ENCODE measurements at regions not wholly inside any gene's neighbourhood (a gene's known extent, or its start where the extent isn't known, plus 50 kb on each side); places are given as distances from the start of the nearest gene placed in this dataset.

- Histone ChIP-seq H3K27me3 (ENCODE audit: control insufficient read depth in 1 of 2, insufficient read depth in 2 of 2, low read length in 2 of 2) (no peaks in the 10 kb centered on the region), H3K9ac (ENCODE audit: low read length in 2 of 2) (no peak overlapping the region), H3K4me3 (ENCODE audit: low read length in 2 of 2) (no peak overlapping the region), H3K36me3 (ENCODE audit: control insufficient read depth in 2 of 2, insufficient read depth in 2 of 2, low read length in 2 of 2) (no peaks in the 10 kb centered on the region), H3K4me1 (ENCODE audit: control insufficient read depth, insufficient read depth, low read length) (no peaks in the 10 kb centered on the region), H3K27ac (ENCODE audit: low read length) (no peak overlapping the region), H3K9me3 (ENCODE audit: control insufficient read depth in 2 of 2, low read length in 2 of 2) (no peaks in the 10 kb centered on the region)
Measured at GRCh38 chr6:113172531-113172966, 684.6 kb upstream of the MARCKS start.

DNA sequence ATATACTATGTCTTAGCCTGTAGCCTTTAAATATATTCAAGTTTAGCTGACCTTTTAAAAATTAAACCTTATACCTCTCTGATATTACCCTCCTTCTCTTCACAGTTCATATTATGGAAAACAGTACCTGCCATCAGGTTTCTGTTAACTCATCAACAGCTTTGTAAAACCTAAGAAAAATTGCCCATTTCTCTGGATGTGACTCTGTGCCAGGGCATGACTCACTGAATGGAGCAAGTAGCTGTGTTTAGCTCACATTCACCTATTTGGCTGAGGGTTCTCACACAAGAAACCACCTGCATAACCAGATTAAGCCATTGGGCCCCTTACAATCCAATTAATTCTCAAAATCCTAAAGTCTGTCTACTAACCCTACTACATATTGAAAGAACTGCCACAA, 678.8 kb upstream of the MARCKS start:
- Histone ChIP-seq H3K27ac (ENCODE audit: low read length) (no peak overlapping the region), H3K4me1 (ENCODE audit: control insufficient read depth, insufficient read depth, low read length) (no peaks in the 10 kb centered on the region), H3K9me3 (ENCODE audit: control insufficient read depth in 2 of 2, low read length in 2 of 2) (no peaks in the 10 kb centered on the region), H3K9ac (ENCODE audit: low read length in 2 of 2) (no peak overlapping the region), H3K4me3 (ENCODE audit: low read length in 2 of 2) (no peak overlapping the region), H3K36me3 (ENCODE audit: control insufficient read depth in 2 of 2, insufficient read depth in 2 of 2, low read length in 2 of 2) (no peaks in the 10 kb centered on the region), H3K27me3 (ENCODE audit: control insufficient read depth in 1 of 2, insufficient read depth in 2 of 2, low read length in 2 of 2) (no peaks in the 10 kb centered on the region)

DNA sequence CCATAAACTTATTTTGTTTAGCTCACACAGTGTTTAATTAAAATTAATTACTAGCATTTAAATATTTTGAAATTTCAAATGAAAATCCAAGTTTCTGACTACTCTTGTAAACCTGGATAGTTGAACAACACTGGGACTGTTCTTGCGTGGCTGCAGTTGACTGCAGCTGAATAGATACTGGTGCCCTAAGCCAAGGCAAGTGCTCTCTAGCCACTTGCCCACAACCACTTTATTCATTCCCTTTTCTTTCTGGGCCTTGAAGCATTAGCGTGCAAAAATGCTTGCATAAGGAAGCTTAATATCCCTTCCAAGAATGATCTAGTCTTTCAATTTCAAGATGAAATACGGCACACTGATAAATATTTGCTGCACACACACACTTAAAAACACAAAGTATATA, 676.0 kb upstream of the MARCKS start:
- H3K4me1 ChIP-seq (ENCODE audit: control insufficient read depth, insufficient read depth, low read length): no peaks in the 10 kb centered on the region
- H3K9me3 ChIP-seq (ENCODE audit: control insufficient read depth in 2 of 2, low read length in 2 of 2): no peaks in the 10 kb centered on the region
- H3K36me3 ChIP-seq (ENCODE audit: control insufficient read depth in 2 of 2, insufficient read depth in 2 of 2, low read length in 2 of 2): no peaks in the 10 kb centered on the region
- no peak overlapping the region for H3K27ac ChIP-seq (ENCODE audit: low read length)
- no peak overlapping the region for H3K9ac ChIP-seq (ENCODE audit: low read length in 2 of 2)
- no peaks in the 10 kb centered on the region for H3K27me3 ChIP-seq (ENCODE audit: control insufficient read depth in 1 of 2, insufficient read depth in 2 of 2, low read length in 2 of 2)
- no peak overlapping the region for H3K4me3 ChIP-seq (ENCODE audit: low read length in 2 of 2)

GRCh38 chr6:113182370-113183141, 674.6 kb upstream of the MARCKS start:
- no peak overlapping the region for H3K4me3 ChIP-seq (ENCODE audit: low read length in 2 of 2)
- H3K9ac ChIP-seq (ENCODE audit: low read length in 2 of 2): no peak overlapping the region
- H3K36me3 ChIP-seq (ENCODE audit: control insufficient read depth in 2 of 2, insufficient read depth in 2 of 2, low read length in 2 of 2): no peaks in the 10 kb centered on the region
- H3K9me3 ChIP-seq (ENCODE audit: control insufficient read depth in 2 of 2, low read length in 2 of 2): no peaks in the 10 kb centered on the region
- H3K27ac ChIP-seq (ENCODE audit: low read length): no peak overlapping the region
- no peaks in the 10 kb centered on the region for H3K27me3 ChIP-seq (ENCODE audit: control insufficient read depth in 1 of 2, insufficient read depth in 2 of 2, low read length in 2 of 2)
- H3K4me1 ChIP-seq (ENCODE audit: control insufficient read depth, insufficient read depth, low read length): no peaks in the 10 kb centered on the region

GRCh38 chr6:113184291-113184690, 672.9 kb upstream of the MARCKS start:
- Histone ChIP-seq H3K27ac (ENCODE audit: low read length) (no peak overlapping the region), H3K27me3 (ENCODE audit: control insufficient read depth in 1 of 2, insufficient read depth in 2 of 2, low read length in 2 of 2) (no peaks in the 10 kb centered on the region), H3K36me3 (ENCODE audit: control insufficient read depth in 2 of 2, insufficient read depth in 2 of 2, low read length in 2 of 2) (no peaks in the 10 kb centered on the region)

GRCh38 chr6:113184736-113185135, 672.4 kb upstream of the MARCKS start:
- no peaks in the 10 kb centered on the region for H3K27me3 ChIP-seq (ENCODE audit: control insufficient read depth in 1 of 2, insufficient read depth in 2 of 2, low read length in 2 of 2)
- no peaks in the 10 kb centered on the region for H3K9me3 ChIP-seq (ENCODE audit: control insufficient read depth in 2 of 2, low read length in 2 of 2)
- no peak overlapping the region for H3K27ac ChIP-seq (ENCODE audit: low read length)
- no peaks in the 10 kb centered on the region for H3K4me1 ChIP-seq (ENCODE audit: control insufficient read depth, insufficient read depth, low read length)
- H3K9ac ChIP-seq (ENCODE audit: low read length in 2 of 2): no peak overlapping the region
- H3K4me3 ChIP-seq (ENCODE audit: low read length in 2 of 2): no peak overlapping the region
- H3K36me3 ChIP-seq (ENCODE audit: control insufficient read depth in 2 of 2, insufficient read depth in 2 of 2, low read length in 2 of 2): no peaks in the 10 kb centered on the region

More at GRCh38 chr6:113184291-113184690, 672.9 kb upstream of the MARCKS start:
- Histone ChIP-seq H3K9ac (ENCODE audit: low read length in 2 of 2) (no peak overlapping the region), H3K9me3 (ENCODE audit: control insufficient read depth in 2 of 2, low read length in 2 of 2) (no peaks in the 10 kb centered on the region), H3K4me1 (ENCODE audit: control insufficient read depth, insufficient read depth, low read length) (no peaks in the 10 kb centered on the region), H3K4me3 (ENCODE audit: low read length in 2 of 2) (no peak overlapping the region)

- Histone ChIP-seq H3K27me3 (ENCODE audit: control insufficient read depth in 1 of 2, insufficient read depth in 2 of 2, low read length in 2 of 2) (no peaks in the 10 kb centered on the region), H3K9ac (ENCODE audit: low read length in 2 of 2) (no peak overlapping the region), H3K9me3 (ENCODE audit: control insufficient read depth in 2 of 2, low read length in 2 of 2) (no peaks in the 10 kb centered on the region), H3K27ac (ENCODE audit: low read length) (no peak overlapping the region), H3K4me3 (ENCODE audit: low read length in 2 of 2) (no peak overlapping the region), H3K4me1 (ENCODE audit: control insufficient read depth, insufficient read depth, low read length) (no peaks in the 10 kb centered on the region), H3K36me3 (ENCODE audit: control insufficient read depth in 2 of 2, insufficient read depth in 2 of 2, low read length in 2 of 2) (no peaks in the 10 kb centered on the region)
Measured at GRCh38 chr6:113185299-113185698, 671.8 kb upstream of the MARCKS start.

DNA sequence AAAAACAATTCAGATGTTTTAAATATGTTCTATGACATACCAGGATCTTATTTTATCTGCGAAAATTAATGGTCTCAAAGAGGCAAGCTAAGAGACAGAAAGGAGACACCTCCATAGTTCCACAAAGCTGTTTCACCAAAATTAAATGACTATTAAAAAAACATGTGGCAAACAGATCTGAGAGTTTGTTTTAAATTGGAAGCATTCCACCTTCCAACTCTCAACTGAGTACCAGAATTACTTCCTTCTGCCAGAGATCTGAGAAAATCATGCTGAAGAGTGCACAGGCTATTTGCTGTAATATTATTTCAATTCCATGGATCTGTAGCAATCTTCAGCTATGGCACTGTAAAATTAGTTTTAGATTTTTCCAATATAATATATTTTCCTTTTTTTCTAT, 669.5 kb upstream of the MARCKS start:
- Histone ChIP-seq H3K36me3 (ENCODE audit: control insufficient read depth in 2 of 2, insufficient read depth in 2 of 2, low read length in 2 of 2) (no peaks in the 10 kb centered on the region), H3K9ac (ENCODE audit: low read length in 2 of 2) (no peak overlapping the region), H3K27me3 (ENCODE audit: control insufficient read depth in 1 of 2, insufficient read depth in 2 of 2, low read length in 2 of 2) (no peaks in the 10 kb centered on the region), H3K27ac (ENCODE audit: low read length) (no peak overlapping the region), H3K4me1 (ENCODE audit: control insufficient read depth, insufficient read depth, low read length) (no peaks in the 10 kb centered on the region), H3K9me3 (ENCODE audit: control insufficient read depth in 2 of 2, low read length in 2 of 2) (peaks cover 0 to 3% of the 10 kb centered on the region in 2 donors), H3K4me3 (ENCODE audit: low read length in 2 of 2) (no peak overlapping the region)

- H3K4me1 ChIP-seq (ENCODE audit: control insufficient read depth, insufficient read depth, low read length): no peaks in the 10 kb centered on the region
- no peak overlapping the region for H3K4me3 ChIP-seq (ENCODE audit: low read length in 2 of 2)
- H3K27me3 ChIP-seq (ENCODE audit: control insufficient read depth in 1 of 2, insufficient read depth in 2 of 2, low read length in 2 of 2): no peaks in the 10 kb centered on the region
- no peak overlapping the region for H3K27ac ChIP-seq (ENCODE audit: low read length)
- no peak overlapping the region for H3K9ac ChIP-seq (ENCODE audit: low read length in 2 of 2)
- H3K36me3 ChIP-seq (ENCODE audit: control insufficient read depth in 2 of 2, insufficient read depth in 2 of 2, low read length in 2 of 2): no peaks in the 10 kb centered on the region
- peaks cover 0 to 6% of the 10 kb centered on the region in 2 donors for H3K9me3 ChIP-seq (ENCODE audit: control insufficient read depth in 2 of 2, low read length in 2 of 2)
Measured at GRCh38 chr6:113188962-113189361, 668.2 kb upstream of the MARCKS start.

DNA sequence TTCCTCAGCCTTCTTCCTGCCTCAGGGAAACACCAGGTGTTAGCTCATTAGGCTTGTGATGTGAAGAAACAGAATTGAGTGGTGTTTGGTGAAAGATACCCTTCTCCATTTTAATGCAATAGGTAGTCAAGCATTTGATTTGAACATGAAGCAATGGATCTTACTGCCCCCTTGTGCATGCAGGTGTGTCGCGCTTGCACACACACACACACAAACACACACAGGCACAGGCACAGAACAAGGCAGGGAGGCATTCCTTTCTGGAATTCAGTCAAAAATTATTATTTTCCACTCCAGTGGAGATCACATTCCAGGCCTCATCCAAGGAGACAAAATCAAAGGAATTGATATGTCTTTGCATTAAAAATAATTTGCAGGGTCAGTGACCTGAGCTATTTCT, 667.0 kb upstream of the MARCKS start:
- H3K4me1 ChIP-seq (ENCODE audit: control insufficient read depth, insufficient read depth, low read length): no peaks in the 10 kb centered on the region
- H3K27me3 ChIP-seq (ENCODE audit: control insufficient read depth in 1 of 2, insufficient read depth in 2 of 2, low read length in 2 of 2): no peaks in the 10 kb centered on the region
- H3K27ac ChIP-seq (ENCODE audit: low read length): no peak overlapping the region
- H3K9me3 ChIP-seq (ENCODE audit: control insufficient read depth in 2 of 2, low read length in 2 of 2): peaks cover 0 to 6% of the 10 kb centered on the region in 2 donors
- no peak overlapping the region for H3K4me3 ChIP-seq (ENCODE audit: low read length in 2 of 2)
- no peaks in the 10 kb centered on the region for H3K36me3 ChIP-seq (ENCODE audit: control insufficient read depth in 2 of 2, insufficient read depth in 2 of 2, low read length in 2 of 2)
- no peak overlapping the region for H3K9ac ChIP-seq (ENCODE audit: low read length in 2 of 2)

- no peak overlapping the region for H3K9ac ChIP-seq (ENCODE audit: low read length in 2 of 2)
- H3K9me3 ChIP-seq (ENCODE audit: control insufficient read depth in 2 of 2, low read length in 2 of 2): peaks cover 0 to 6% of the 10 kb centered on the region in 2 donors
- no peak overlapping the region for H3K27ac ChIP-seq (ENCODE audit: low read length)
- H3K36me3 ChIP-seq (ENCODE audit: control insufficient read depth in 2 of 2, insufficient read depth in 2 of 2, low read length in 2 of 2): no peaks in the 10 kb centered on the region
- no peaks in the 10 kb centered on the region for H3K27me3 ChIP-seq (ENCODE audit: control insufficient read depth in 1 of 2, insufficient read depth in 2 of 2, low read length in 2 of 2)
- no peak overlapping the region for H3K4me3 ChIP-seq (ENCODE audit: low read length in 2 of 2)
- H3K4me1 ChIP-seq (ENCODE audit: control insufficient read depth, insufficient read depth, low read length): no peaks in the 10 kb centered on the region
Measured at GRCh38 chr6:113194090-113194489, 663.1 kb upstream of the MARCKS start.
